Activated naive CD4-positive, alpha-beta T cell (primary cell): ENCODE measurements at regions not wholly inside any gene's neighbourhood (a gene's known extent, or its start where the extent isn't known, plus 50 kb on each side); places are given as distances from the start of the nearest gene placed in this dataset.
"Not testable (repeated sequence)": the region's sequence is repeated elsewhere in the genome, so short reads cannot be mapped to it uniquely, and the experiment has no call there.

Source experiments
- DNase-seq, 4 experiments: peaks; one replicate each; lab custom pipeline; 2025; lab: John Stamatoyannopoulos, UW

DNA sequence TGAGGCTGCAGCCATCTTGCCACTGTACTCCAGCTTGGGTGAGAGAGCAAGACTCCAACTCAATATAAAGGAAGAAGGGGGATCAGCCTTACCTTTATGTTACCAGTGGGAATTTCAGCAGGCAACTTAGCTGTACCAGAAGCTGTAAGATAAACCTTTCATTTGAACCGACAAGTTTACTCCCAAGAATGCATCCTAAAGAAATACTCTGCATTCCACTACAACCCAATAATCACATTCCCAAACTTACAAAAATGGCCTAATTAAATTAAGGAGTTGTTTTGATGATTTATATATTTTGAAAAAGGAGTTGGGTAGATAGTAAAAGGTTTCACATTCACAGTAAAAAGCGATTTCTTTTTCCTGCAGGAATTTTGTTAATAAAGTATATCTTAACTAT lies 241.4 kb downstream of the TTC8 start:
- DNase-seq, result no peak

DNA sequence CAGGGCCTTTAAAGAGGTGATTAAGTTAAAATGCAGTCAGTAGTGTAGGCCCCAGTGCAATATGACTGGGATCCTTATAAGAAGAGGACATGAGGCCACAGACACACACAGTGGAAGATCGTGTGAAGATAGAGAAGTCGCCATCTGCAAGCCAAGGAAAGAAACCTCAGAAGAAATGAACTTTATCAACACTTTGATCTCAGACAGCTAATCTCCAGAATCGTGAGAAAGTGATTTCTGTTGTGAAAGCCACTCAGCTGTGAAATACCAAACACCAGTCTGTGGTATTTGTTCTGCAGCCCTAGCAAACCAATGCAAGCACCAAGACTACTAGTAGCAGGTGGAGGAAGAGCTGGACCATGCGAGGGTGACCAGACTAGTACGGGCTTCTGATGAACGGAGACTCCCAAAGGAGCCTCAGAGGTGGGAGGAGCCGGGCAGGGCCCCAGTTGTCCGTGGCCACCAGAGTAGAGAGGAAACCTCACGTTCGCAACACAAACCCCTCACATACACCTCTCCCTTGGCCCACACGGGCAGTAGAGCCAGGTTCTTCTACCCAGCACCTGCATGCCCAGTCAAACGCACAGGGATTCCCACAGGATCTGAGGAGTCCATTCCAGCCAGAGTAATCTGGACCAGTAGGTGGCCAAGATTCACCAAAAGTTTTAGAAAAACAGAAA lies 243.0 kb downstream of the TTC8 start:
- DNase-seq, result no peak

GRCh38 chr14:89078021-89078795 lies 253.8 kb downstream of the TTC8 start:
- no peak for DNase-seq

GRCh38 chr14:89085231-89085731 lies 260.8 kb downstream of the TTC8 start:
- DNase-seq, result no peak

GRCh38 chr14:89085737-89086382 lies 261.4 kb downstream of the TTC8 start:
- DNase-seq, result no peak

DNA sequence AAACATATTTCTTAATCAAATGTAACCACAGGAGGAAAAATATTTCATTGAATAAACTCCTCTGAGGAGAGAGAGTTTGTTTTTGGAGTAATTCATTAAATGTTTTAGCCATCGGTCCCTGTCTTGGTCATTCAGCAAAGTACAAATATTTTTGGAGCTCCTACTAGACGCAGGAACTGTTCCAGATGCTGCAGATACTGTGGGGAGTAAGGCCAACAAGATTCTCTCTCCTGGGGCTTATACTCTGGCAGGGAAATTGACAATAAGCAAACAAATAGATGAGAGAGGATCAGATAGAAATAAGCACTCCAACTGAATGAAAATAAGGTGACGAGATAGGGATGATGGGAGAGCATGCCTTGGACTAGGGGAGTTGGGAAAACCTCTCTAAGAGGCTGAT lies 264.1 kb downstream of the TTC8 start:
- DNase-seq, result no peak

DNA sequence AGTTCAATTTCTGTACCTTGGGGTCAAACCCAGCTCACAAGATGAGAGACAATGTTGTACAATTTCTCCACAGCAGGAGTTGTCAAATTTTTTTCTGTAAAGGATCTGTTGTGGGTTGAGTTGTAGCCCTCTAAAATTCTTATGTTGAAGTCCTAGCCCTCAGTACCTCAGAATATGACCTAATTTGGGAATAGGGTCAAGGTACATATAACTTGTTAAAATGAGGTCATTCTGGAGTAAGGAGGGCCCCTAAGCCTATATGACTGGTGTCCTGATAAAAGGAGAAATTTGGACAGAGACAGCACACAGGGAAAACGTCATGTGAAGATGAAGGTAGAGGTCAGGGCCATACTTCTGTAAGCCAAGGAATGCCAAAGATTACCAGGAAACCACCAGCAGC lies 264.9 kb downstream of the TTC8 start:
- no peak for DNase-seq

- DNase-seq, result no peak
These were observed 267.3 kb downstream of the TTC8 start for GRCh38 chr14:89091781-89092180.

- DNase-seq, result no peak
These were observed 268.8 kb downstream of the TTC8 start for GRCh38 chr14:89093083-89093730.

DNA sequence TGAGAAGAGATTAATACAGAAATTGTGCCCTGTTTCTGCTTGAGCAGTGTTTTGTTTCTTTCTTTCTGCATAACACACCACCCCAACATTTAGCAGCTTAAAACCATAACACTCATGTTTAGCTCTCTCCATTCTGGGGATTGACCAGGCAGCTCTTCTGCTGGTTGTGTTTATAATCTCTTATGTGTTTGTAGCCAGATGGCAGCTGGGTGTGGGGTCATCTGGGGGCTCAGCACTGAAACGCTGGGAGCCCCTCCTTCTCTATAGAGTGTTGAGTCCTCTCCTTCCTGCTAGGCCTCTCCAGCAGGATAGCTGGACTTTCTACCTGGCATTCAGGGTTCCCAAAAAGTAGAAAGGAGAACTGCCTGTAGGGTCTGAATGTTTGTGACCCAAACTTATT lies 270.6 kb downstream of the TTC8 start:
- no peak for DNase-seq

DNA sequence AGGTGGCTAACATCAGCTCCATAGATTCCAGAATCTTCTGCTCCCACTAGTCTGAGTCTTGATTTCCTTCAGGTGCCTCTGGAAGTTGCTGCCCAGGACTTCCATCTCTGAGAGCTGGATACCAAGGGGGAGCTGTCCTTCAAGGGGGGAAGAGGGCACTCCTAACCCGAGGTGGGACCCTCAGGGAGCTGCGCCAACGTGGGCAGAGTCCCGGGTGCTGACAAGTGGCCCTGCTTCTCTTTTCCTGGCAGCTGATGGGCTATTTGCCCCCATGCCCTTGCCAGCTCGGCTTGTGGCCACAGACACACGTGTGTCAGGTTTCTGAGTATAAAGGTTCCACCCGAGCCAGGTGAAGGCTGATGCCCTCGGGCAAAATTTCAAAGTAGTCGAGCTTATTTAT lies 272.5 kb downstream of the TTC8 start:
- DNase-seq, result no peak

DNA sequence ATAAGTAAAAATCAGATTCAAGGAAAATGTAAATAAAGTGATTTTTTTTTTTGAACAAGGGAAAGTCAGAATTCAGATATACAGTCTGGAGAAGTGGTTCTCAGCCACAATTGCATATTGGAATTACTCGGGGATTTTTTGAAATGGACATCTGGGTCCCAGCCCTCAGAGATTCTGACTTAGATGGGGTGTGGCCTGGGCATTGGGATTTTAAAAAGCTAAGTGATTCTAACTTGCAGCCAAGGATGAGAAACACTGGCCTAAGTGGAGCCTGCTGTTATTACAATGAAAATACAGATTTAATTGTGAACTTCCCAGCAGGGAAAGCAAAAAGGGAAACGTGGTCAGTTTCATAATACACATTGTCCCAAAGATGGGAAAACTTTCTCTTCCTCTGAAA lies 273.8 kb downstream of the TTC8 start:
- no peak for DNase-seq

DNA sequence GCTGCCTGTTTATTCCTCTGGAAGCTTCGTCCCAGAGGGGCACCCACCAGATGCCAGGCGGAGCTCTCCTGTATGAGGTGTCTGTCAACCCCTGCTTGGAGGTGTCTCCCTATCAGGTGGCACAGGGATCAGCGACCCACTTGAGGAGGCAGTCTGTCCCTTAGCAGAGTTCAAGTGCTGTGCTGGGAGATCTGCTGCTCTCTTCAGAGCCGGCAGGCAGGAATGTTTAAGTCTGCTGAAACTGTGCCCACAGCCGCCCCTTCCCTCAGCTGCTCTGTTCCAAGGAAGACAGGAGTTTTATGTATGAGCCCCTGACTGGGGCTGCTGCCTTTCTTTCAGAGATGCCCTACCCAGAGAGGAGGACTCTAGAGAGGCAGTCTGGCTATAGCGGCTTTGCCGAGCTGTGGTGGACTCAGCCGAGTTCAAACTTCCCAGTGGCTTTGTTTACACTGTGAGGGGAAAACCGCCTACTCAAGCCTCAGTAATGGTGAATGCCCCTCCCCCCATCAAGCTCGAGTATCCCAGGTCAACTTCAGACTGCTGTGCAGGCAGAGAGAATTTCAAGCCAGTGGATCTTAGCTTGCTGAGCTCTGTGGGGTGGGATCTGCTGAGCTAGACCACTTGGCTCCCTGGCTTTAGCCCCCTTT lies 279.8 kb downstream of the TTC8 start:
- DNase-seq, result not testable (repeated sequence)

DNA sequence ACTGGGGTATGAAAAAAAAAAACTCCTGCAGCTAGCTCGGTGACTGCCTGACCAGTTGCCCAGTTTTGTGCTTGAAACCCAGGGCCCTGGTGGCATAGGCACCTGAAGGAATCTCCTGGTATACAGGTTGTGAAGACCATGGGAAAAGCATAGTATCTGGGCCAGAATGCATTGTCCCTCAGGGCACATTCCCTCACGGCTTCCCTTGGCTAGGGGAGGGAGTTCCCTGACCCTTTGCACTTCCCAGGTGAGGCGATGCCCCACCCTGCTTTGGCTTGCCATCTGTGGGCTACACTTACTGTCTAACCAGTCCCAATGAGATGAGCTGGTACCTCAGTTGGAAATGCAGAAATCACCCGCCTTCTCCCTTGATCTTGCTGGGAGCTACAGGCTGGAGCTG lies 280.4 kb downstream of the TTC8 start:
- not testable (repeated sequence) for DNase-seq
